ENCODE measurements at regions not wholly inside any gene's neighbourhood (a gene's known extent, or its start where the extent isn't known, plus 50 kb on each side); places are given as distances from the start of the nearest gene placed in this dataset.
"Not testable (repeated sequence)": the region's sequence is repeated elsewhere in the genome, so short reads cannot be mapped to it uniquely, and the experiment has no call there.

DNA sequence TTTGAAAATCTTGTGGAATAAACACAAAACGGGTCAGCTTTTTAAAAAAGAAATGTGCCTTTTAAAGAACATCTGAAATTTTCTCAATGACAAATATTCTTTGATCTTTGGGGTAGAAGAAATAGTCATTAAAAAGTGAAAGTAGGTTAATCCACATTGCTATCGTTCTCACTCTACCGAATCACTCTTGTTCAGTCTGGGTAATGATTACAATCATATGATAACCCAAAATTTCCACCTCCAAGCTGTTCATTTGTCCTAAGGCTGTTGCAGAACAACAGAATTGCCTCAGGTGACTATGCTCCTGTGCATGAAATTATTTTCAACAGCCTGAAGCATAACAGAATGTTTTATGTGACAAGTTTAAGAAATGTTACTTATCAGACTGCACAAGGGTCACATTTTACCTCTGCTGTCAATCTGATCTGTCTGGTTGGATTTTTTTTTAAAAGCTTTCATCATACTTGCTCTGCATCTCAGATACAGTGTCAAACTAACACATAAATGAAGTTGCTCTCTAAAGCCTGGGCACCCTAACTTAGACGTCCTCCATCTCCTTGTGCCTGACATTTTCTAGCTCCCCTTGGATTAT, 227.3 kb downstream of the LURAP1L start:
- DNase-seq: no peak

DNA sequence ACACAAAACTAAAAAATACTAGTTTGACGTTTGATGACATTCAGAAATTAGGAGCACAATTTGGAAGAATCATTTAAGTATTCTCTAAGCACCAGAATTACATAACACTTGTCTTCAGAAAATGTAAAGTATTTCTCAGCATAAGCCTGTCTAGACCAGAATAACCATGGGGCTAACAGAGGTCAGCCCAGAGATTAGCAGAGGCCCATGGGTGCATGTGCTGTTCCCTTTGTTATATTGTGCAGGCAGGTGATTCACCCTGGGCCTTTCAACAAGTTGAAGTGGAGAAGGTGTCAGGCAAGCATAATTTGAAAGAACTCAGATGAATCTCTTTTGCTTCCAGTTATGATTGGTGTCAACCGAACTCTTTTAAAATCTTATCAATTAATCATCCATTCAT, 227.9 kb downstream of the LURAP1L start:
- DNase-seq: no peak

DNA sequence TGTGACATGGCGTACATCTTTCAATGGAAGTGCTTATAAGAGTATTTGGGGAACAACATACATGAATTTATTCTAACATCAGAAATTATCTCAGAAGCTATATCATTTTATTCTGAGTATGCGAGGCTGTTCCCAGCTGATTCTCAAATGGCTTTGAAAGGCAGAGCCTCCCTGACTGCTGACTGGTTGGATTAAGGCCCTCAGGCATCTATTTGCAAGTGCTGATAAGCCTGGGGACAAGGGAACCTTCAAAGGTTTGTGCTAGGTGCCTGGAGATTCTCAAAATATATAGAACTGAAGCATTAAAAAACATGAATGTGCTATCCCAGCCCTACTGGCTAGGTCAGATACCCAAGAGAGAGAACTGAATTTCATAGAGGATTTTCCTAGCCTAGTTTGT, 235.1 kb downstream of the LURAP1L start:
- no peak for DNase-seq

DNA sequence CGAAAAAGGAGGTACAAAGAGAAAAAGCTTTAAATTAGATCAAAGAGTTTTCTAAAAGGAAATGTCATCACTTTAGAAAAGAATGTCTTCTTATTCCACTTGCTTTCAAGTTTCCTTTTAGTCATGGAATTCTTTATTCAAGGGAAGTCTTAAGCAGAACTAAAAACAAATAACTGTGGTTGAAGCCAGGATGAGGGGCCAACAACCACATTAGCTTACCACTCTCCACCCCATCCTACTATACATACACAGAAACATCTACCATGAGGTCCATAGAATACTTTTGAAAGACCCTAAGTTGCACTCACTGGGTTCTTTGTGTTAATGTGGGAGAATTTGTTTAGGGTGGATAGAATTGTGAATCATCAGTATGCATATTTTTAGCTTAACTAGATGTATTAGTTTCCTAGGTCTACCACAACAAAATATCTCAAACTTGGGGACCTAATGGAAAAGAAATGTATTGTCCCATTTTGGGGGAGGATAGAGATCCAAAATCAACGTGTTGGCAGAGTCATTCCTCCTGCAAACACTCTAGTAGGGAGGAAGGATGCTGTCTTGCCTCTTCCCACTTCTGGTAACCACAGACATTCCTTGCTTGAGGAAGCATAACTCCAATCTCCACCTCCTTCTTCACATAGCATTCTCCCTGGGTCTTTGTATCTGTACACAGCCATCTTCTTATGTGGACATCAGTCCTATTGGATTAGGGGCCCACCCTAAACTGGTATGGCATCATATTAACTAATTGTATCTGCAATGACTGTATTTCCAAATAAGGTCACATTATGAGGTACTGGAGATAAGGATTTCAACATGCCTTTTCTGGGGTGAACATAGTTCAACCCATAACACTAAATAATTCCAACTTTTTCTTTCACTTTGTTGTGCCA, 239.4 kb downstream of the LURAP1L start:
- DNase-seq: no peak

DNA sequence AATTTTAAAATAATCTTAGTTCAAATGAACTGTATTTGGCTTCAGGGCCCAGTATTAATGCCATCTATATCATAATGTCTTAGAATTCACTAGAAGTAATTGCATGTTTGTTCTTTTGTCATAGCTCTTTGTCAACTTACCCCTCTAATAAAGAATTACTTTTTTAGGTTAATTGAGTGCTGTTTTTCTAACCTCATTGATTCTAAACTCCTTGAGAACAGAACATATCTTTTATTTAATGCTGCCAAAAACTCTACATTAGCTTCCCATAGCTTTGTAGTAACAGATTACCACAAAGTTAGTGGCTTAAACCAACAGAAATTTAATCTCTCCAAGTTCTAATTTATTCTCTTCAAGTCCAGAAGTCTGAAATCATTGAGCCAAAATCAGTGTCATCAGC, 242.4 kb downstream of the LURAP1L start:
- DNase-seq: no peak

DNA sequence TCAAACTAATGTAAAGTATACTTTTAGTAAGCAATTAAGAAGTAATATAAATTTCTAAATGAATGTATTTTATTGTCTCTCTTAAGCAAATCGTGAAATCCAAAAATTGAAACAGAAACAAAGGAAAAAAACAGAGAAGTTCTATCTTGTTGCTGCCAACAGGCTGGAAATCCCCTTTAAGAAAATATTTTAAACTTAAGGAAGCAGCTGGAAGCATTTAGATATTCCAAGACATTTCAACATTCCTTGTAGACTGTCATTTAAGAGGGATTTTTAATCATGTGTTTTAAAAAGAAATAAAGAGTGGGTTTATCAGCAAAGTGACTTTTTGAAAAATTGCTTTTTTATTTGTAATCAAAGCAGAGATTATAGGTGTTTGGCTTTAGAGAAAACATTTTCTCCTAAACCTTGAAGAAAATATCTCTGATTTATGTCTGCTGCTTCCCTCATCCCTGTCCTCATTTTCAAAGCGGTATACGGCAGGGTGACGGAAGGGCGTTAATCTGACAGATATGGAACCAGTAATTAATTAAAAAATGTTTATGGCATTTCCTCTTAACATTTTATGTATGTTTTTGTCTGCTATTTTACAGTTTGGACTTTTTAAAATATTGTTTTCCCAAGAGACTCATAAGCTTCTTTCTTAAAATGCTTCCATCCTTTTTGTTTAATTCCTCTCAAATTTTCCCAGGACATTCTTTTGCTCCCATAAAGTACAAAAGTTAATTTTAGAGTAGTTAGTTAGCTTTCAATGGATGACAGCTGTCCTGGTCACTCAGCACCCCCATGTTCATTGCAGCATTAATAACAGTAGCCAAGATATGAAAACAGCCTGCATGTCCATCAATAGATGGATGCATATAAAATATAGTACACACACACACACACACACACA, 245.6 kb downstream of the LURAP1L start:
- no peak for DNase-seq

DNA sequence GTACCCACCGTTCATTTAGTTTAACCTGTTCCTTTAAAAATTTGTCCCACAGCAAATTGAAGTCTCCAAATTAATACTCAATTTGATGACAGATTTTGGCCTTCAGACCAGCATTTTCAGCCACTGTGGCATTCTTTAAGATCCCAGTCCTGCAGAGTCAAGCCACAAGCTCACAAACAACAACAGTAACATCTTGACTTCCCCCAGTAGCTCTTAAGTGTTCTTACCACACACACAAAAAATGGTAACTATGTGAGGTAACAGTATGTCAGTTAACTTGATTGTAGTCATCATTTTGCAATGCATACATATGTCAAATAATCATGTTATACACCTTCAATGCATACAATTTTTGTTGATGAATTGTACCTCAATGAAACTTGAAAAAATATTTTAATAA, 247.9 kb downstream of the LURAP1L start:
- no peak for DNase-seq

DNA sequence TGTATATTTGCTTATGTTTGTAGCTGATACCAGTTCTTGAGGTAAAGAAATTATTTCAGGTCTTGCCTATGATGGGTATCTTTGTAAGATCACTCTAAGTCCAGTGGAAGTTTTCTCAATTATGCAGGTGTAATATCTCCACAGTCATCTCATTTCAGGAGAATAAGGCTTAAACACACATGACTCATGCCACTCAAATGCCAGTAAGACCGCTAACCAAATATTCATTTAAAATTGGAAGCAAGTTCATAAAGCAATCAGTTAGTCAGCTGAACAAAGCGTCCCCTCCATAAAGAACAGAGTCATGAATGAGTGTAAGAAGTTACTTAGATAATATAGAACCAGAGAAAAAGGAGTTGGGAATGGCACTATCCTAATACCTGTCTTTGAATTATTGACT, 248.7 kb downstream of the LURAP1L start:
- DNase-seq: no peak

DNA sequence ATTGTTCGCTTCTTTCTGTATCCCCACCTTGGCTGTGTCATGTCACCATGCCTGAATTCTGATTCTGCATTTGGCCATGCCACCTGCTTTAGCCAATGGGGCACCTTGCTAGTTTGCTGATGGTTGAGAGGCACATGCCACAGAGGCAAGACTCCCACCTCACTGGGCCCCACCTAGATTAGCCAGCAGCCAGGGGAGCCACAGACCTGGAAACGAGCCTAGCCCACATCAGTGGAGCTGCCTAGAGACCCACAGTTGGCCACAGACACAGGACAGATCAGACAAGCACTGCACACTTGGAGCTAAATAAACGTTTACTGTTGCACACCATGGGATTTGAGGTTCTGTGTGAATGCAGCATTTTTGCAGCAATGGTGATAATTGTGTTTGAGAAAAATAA, 252.1 kb downstream of the LURAP1L start:
- no peak for DNase-seq

DNA sequence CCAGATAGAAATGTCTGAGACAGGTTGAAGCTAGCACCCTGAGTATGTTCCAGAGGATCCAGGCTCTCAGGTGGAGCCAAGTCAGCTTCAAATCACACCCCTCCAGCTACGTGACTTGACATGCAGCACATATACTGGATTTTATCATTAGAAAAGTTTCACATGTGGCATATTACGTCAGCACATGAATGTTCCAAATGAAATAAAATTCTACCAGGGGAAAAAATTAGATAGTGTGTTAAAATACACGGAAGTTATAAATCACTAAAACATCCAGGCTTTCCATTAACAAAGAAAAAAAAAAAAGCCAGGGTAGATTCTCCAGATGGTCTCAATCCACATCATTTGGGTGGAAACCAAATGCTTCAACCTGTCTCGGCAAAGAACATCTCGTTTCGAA, 251.6 kb downstream of the MPDZ start:
- DNase-seq: no peak

DNA sequence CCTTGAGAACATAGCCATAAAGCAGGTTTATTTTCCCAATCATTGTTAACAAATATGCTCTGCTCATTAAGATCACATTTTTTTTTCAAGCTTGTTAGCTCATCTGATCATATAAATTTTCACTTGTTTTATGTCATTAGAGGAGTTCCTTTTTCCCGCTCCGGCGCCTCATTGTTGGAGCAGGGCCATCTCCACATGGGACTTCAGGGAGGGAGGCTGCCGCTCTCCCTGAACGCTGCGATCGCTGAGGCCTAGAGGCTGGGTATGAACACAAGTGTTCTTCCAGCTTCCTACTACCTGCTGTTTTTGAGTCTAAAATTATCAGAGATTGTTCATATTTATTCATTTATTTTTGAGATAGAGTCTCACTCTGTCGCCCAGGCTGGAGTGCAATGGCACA, 246.9 kb downstream of the MPDZ start:
- DNase-seq: no peak

DNA sequence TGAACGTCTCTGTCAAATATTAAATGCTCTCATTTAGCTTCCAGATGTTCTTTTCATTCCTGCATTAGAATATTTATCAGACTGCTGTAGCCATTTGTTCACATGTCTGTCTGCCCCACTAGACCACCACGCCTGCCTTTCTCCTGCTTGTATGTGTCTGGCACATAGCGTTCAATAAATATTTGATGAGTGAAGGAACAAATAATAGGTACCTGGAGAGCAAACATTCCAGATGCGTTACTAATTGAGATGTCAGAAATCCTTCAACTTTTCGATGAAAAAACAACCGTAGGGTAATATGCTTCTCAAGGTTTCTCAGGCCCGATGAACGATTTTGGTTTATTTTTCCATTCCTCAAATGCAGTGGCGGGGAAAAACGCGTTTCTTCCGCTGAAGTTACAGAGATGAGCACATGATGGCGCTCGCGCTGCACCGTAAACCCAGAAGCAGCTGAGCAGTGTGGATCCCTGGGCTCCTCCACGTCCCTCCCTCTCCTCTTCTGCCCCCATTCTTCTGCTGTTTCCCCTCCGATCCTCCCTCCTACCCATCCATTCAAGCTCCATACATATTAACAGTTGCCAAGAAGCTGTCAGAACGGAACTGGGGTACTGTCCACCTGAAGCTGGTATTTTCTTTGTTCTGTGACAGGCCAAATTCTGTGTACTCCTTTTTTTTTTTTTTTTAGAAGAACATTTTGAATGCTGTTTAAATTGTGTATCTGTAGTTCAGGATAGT, 245.4 kb downstream of the MPDZ start:
- peak; percentile 29 for DNase-seq

DNA sequence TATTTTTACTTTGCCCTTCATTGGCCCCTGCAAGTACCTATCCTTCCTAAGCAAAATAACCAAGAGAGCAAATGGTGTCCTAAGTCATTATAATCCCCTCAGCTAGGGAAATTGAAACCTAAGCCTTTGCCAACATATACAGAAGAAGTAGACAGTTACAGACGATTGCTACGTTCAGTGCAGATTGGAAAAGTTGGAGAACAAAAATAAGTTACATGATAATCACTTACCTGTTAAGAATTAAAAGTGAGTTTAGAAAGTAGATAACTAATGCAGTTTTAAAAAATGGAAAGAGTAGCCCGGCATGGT, 244.8 kb downstream of the MPDZ start:
- DNase-seq: no peak

DNA sequence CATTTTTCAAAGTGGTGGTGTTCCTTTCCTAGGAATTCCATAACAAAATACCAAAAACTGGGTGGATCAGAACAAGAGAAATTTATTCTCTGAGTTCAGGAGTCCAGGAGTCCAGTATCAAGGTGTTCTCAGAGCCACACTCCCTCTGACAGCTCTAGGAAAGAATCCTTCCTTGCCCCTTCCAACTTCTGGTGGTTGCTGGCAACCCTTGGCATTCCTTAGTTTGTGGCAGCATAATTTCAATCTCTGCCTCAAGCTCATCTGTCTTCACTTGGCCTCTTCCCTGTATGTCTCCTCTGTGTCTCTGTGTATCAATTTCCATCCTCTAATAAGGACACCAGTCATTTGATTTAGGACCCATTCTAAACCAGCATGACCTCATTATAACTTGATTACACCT, 243.7 kb downstream of the MPDZ start:
- no peak for DNase-seq

DNA sequence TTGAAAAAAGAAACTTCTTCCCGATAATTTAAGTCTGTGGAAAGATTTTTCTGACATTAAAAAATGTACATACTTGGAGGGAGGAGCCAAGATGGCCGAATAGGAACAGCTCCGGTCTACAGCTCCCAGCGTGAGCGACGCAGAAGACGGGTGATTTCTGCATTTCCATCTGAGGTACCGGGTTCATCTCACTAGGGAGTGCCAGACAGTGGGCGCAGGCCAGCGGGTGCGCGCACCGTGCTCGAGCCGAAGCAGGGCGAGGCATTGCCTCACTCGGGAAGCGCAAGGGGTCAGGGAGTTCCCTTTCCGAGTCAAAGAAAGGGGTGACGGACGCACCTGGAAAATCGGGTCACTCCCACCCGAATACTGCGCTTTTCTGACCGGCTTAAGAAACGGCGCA, 241.7 kb downstream of the MPDZ start:
- DNase-seq: not testable (repeated sequence)

DNA sequence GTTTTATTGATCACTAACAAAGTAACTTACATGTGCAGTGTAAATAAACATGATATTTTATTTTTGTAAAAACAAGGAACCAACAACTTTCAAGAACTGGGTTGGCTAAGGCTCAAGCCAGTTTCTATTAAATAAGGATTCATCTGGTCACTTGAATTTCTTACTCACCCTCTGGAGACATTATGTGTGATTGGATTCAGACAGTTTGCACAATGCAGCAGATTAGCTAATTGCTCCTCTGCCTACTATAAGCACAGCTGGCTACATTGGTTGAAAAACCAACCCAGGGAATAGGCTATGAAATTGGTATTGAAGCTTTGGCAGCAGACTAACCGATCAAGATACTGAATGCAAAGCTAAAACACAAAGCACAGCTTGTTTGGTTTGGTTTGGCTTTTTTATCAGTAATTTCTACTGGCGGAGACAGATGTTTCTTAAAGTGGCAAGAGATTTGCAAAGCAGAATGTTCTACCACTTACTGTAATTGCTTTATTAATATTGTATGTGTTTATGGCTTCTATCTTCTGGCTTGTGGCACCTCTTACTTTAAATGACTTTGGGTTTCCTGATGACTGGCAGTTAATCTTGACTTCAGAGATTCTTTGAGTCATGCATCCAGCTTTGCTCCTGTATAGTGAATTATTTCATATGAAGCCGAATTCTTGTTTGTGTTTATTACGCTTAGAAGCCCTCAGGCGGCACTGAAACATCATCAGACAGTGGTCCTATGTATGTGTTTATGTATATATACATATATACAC, 231.5 kb downstream of the MPDZ start:
- DNase-seq: no peak

DNA sequence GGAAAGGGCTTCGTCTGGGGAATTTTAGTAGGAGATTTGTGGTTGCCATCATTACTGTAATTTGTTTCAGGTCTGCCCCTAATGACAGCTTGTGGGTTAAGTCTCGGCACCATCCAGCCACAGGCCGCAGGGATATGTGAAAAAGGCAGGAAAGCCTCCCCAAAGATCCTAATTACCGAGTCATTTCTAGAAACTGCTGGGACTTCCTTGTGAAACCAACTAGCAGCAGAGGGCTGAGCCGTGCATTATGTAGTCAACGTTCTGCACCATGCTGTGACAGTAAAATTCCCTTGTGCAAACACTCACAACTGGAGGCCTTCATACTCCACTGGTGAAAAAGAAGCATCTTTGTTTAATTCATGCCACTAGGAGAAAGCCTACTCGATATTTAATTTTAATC, 230.3 kb downstream of the MPDZ start:
- DNase-seq: no peak

DNA sequence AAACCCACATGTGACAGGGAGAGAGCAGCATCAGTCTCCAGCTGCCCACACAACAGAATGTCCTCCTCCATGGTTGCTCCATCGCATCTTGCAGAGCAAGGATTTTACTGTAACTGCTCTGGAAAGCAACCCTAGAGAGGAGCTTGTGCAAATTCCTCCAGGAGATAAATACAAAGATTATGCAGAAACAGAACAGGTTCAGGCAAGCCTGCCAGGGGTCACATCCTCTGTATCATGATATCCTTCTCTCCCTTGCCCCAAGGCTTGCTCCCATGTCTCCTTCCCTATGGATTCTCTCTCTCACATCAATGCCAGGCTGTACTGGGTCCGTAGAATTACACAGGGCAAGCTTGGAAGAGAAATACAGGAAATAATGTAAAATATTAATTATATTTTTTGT, 226.0 kb downstream of the MPDZ start:
- no peak for DNase-seq

DNA sequence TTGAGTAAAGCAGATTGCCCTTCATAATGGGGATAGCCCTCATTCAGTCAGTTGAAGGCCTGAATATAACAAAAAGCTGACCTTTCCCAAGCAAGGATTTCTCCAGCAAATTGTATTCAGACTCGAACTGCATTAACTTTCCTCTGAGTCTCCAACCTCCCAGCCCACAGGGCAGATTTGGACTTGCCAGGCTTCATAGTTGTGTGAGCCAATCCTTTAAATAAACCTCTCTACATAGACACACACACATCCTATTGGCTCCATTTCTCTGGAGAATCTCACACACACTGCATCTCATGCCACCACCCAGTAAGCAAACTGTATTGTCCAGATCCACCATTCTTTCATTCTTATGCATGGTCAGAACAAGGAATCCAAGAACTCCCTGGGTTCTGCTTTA, 225.1 kb downstream of the MPDZ start:
- no peak for DNase-seq

Data from NCI-H2171 (cell line).